ENCODE measurements at regions not wholly inside any gene's neighbourhood (a gene's known extent, or its start where the extent isn't known, plus 50 kb on each side); places are given as distances from the start of the nearest gene placed in this dataset.

- intact Hi-C loops (cut with DNase I; ENCODE audit: low total_unique reads) = no loop called here
- peak overlapping the region; percentile 60 to 65 for H3K27ac ChIP-seq
These were observed 93.5 kb upstream of the MLN start for GRCh38 chr6:33897189-33897780.

GRCh38 chr6:33896391-33897188 is 92.8 kb upstream of the MLN start:
- Histone ChIP-seq H3K9me3 (no peaks in the 10 kb centered on the region), H3K4me1 (peaks cover 5% of the 10 kb centered on the region in 2 donors), H3K4me3 (no peak overlapping the region), H3K27ac (peak overlapping the region; percentile 60 to 65), H3K36me3 (no peaks in the 10 kb centered on the region), H3K27me3 (no peaks in the 10 kb centered on the region)
- DNase-seq = peak; percentile 57 to 61
- intact Hi-C loops (cut with DNase I; ENCODE audit: low total_unique reads) = no loop called here
- TF ChIP-seq CTCF (IDR thresholded peaks at IDR 0.05) = no peak
- TF ChIP-seq POLR2A (IDR thresholded peaks at IDR 0.05) = no peak

More at GRCh38 chr6:33897189-33897780, 93.5 kb upstream of the MLN start:
- peak in 1 of 2 donors; percentile 33 for DNase-seq
- H3K27me3 ChIP-seq = no peaks in the 10 kb centered on the region
- peaks cover 5% of the 10 kb centered on the region in 2 donors for H3K4me1 ChIP-seq
- TF ChIP-seq CTCF (IDR thresholded peaks at IDR 0.05) (no peak), POLR2A (IDR thresholded peaks at IDR 0.05) (no peak)
- no peaks in the 10 kb centered on the region for H3K36me3 ChIP-seq
- no peaks in the 10 kb centered on the region for H3K9me3 ChIP-seq
- H3K4me3 ChIP-seq = no peak overlapping the region

- H3K36me3 ChIP-seq = no peaks in the 10 kb centered on the region
- peaks cover 5% of the 10 kb centered on the region in 2 donors for H3K4me1 ChIP-seq
- H3K9me3 ChIP-seq = no peaks in the 10 kb centered on the region
- no peaks in the 10 kb centered on the region for H3K27me3 ChIP-seq
- no peak for DNase-seq
- peak overlapping the region; percentile 60 to 65 for H3K27ac ChIP-seq
- intact Hi-C loops (cut with DNase I; ENCODE audit: low total_unique reads) = no loop called here
- TF ChIP-seq CTCF (IDR thresholded peaks at IDR 0.05) (no peak), POLR2A (IDR thresholded peaks at IDR 0.05) (no peak)
- no peak overlapping the region for H3K4me3 ChIP-seq
These were observed 92.2 kb upstream of the MLN start for GRCh38 chr6:33895988-33896387.

GRCh38 chr6:33895296-33895695 is 91.5 kb upstream of the MLN start:
- Histone ChIP-seq H3K27ac (peak overlapping the region; percentile 60 to 65), H3K27me3 (no peaks in the 10 kb centered on the region), H3K9me3 (no peaks in the 10 kb centered on the region), H3K4me1 (peaks cover 5% of the 10 kb centered on the region in 2 donors), H3K4me3 (no peak overlapping the region), H3K36me3 (no peaks in the 10 kb centered on the region)
- intact Hi-C loops (cut with DNase I; ENCODE audit: low total_unique reads) = no loop called here
- TF ChIP-seq POLR2A (IDR thresholded peaks at IDR 0.05) (no peak), CTCF (IDR thresholded peaks at IDR 0.05) (no peak)
- DNase-seq = no peak

- Histone ChIP-seq H3K4me1 (peaks cover 5% of the 10 kb centered on the region in 2 donors), H3K4me3 (no peak overlapping the region), H3K27ac (peak overlapping the region; percentile 60 to 65), H3K9me3 (no peaks in the 10 kb centered on the region), H3K36me3 (no peaks in the 10 kb centered on the region), H3K27me3 (no peaks in the 10 kb centered on the region)
- intact Hi-C loops (cut with DNase I; ENCODE audit: low total_unique reads) = no loop called here
- peak; percentile 49 to 54 for DNase-seq
- TF ChIP-seq CTCF (IDR thresholded peaks at IDR 0.05) (no peak), POLR2A (IDR thresholded peaks at IDR 0.05) (no peak)
These were observed 90.6 kb upstream of the MLN start for GRCh38 chr6:33894438-33894837.
